Fibroblast of peridontal ligament (primary cell): ENCODE measurements at regions not wholly inside any gene's neighbourhood (a gene's known extent, or its start where the extent isn't known, plus 50 kb on each side); places are given as distances from the start of the nearest gene placed in this dataset.
"Not testable (repeated sequence)": the region's sequence is repeated elsewhere in the genome, so short reads cannot be mapped to it uniquely, and the experiment has no call there.

Source experiments
- DNase-seq: peaks from one replicate; pipeline ENCODE4 v3.0.0-alpha.2; 2010; ENCODE audit errors: extremely low read depth

GRCh38 chr18:5021558-5021957, 175.5 kb downstream of the AKAIN1 start:
- no peak for DNase-seq

GRCh38 chr18:5015213-5015612, 181.8 kb downstream of the AKAIN1 start:
- no peak for DNase-seq

- DNase-seq: not testable (repeated sequence)
These were observed 192.8 kb downstream of the AKAIN1 start for GRCh38 chr18:5004031-5004820.

- no peak for DNase-seq
These were observed 202.3 kb downstream of the AKAIN1 start for GRCh38 chr18:4994710-4995109.

GRCh38 chr18:4987452-4988405, 209.3 kb downstream of the AKAIN1 start:
- no peak for DNase-seq

- DNase-seq: no peak
These were observed 210.4 kb downstream of the AKAIN1 start for GRCh38 chr18:4986677-4987076.

- no peak for DNase-seq
These were observed 211.0 kb downstream of the AKAIN1 start for GRCh38 chr18:4986066-4986465.

- no peak for DNase-seq
These were observed 235.7 kb downstream of the AKAIN1 start for GRCh38 chr18:4961121-4961909.

GRCh38 chr18:4960578-4960977, 236.5 kb downstream of the AKAIN1 start:
- no peak for DNase-seq

- DNase-seq: no peak
These were observed 265.8 kb downstream of the AKAIN1 start for GRCh38 chr18:4931209-4931608.

GRCh38 chr18:4921548-4921947, 275.5 kb downstream of the AKAIN1 start:
- no peak for DNase-seq

GRCh38 chr18:4917509-4917908, 279.5 kb downstream of the AKAIN1 start:
- not testable (repeated sequence) for DNase-seq

GRCh38 chr18:4908328-4908727, 288.7 kb downstream of the AKAIN1 start:
- DNase-seq: no peak

GRCh38 chr18:4906856-4907255, 290.2 kb downstream of the AKAIN1 start:
- no peak for DNase-seq

- DNase-seq: no peak
These were observed 308.6 kb downstream of the AKAIN1 start for GRCh38 chr18:4888251-4889040.

- DNase-seq: no peak
These were observed 318.6 kb downstream of the AKAIN1 start for GRCh38 chr18:4878480-4878879.

GRCh38 chr18:4871197-4871596, 325.9 kb downstream of the AKAIN1 start:
- DNase-seq: no peak

- DNase-seq: no peak
These were observed 326.8 kb downstream of the AKAIN1 start for GRCh38 chr18:4870177-4870773.

GRCh38 chr18:4869155-4869554, 327.9 kb downstream of the AKAIN1 start:
- DNase-seq: no peak

- no peak for DNase-seq
These were observed 338.5 kb downstream of the AKAIN1 start for GRCh38 chr18:4858379-4859127.
